GM21526 (cell line): ENCODE measurements at regions not wholly inside any gene's neighbourhood (a gene's known extent, or its start where the extent isn't known, plus 50 kb on each side); places are given as distances from the start of the nearest gene placed in this dataset.

Source experiments
- ATAC-seq: cut with Tn5 transposase; IDR thresholded peaks from one replicate; pipeline ENCODE4 v1.9.1; 2021; ENCODE audit warnings: moderate library complexity; ENCODE audit not compliant: unreplicated experiment, low FRiP score

DNA sequence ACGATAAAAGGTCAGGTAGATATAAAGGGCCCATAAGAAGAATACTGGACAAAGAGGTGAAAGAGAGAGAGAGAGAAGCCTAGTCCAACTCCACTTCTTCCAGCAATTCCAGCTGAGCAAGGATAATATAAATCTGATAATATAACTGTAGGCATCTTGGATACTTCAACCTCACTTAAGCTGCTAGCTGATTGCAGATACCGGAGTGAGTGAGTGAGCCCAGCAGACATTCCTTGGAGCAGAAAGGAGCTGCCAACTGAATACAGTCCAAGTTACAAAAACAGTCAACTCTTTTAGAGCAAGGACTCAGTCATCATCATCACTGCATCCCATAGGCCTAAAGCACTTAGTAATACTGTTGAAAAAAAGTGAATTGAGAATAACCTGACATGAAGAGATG is 387.6 kb downstream of the SLITRK6 start:
- ATAC-seq: no peak

DNA sequence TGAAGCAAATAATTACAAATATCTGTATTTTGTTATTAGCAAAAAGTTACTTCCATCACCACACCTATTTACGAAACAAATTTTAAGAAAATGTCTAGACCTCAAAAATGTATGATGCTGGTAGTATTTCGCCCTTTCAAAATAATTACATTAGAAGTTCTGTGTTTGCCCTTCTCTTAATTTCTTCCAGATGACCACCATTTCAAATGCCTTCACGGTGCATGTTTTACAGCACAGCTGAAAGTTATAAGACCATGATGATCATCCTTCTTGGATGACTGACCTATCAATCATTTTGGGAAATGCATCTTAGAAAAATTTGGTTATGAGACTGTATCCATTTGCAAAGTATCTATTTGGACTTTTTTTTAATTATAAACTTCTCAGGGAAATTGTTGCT is 390.8 kb downstream of the SLITRK6 start:
- ATAC-seq: no peak

DNA sequence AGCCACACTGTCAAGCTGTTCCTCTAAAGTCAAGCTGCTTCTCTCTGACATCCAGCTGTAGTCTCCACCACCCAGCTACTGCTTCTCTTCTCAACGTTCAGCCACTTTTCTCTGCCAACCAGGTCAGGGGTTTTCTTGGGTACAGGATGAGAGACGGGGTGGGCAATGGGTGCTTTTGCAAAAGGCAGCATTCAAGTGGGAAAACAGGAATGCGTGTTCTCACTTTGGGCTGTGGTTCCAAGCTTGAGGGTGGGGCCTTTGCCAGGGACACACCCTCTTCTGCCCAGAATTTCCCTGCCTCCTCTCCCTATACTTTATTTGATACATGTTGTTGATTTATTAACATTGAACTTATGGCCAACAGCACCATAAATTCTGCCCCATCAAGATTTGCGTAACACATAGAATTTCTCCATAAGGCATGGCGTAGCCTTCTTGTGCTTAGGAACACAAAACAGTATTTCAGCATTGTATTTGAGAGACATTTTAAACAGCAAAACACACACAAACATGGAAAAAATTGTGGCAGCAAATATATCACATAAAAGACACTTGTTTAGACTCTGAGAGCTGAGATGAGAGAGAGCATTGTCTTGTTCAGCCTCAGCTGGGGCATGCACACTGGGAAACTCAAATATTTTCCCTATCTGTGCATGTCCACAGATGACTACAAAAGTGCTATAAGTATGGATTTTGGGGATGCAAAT is 392.8 kb downstream of the SLITRK6 start:
- no peak for ATAC-seq

DNA sequence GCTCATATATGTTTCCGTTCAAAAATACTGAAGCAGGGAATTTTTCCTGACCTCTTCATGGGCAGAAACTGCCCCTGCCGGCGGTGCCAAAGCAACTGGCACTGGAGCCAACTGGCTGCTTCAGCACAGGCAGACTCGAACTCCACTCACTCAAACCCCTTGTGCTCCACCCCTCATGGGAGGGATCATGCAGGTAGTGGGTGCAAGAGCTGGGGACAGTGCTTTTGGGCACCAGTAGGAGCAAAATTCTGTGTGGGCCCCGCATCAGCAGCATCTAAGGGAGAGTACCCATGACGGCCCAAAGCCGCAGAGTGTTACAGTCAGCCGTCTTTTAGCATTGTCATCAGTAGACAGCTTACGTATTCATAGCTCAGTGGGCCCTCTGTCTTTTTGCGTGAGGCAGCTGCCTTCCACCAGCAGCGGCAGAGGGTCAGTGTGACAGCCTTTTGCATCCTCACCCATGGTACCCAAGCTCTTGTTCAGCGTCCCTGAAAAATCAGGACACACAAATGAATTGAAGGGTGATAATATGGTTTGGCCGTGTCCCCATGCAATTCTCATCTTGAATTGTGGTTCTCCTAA is 393.8 kb downstream of the SLITRK6 start:
- ATAC-seq: no peak

DNA sequence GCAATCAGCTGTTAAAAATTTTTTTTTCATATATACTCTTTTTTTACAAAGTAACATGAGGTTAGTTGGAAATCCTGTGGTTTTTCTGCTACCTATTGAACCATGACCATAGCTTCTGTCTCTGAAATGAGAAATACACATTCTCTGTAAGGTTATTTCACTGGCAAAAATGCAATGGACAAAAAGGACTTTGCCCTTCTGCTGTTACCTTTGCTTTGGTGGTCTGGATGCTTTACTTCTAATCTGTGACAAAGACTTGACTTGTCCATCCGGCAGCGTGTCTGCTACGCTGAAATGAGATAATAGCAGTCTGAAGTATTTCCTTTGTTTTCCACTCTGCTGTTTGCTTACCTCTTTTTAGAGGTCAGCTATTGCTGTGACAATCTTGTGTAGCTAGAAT is 412.8 kb downstream of the SLITRK6 start:
- no peak for ATAC-seq

DNA sequence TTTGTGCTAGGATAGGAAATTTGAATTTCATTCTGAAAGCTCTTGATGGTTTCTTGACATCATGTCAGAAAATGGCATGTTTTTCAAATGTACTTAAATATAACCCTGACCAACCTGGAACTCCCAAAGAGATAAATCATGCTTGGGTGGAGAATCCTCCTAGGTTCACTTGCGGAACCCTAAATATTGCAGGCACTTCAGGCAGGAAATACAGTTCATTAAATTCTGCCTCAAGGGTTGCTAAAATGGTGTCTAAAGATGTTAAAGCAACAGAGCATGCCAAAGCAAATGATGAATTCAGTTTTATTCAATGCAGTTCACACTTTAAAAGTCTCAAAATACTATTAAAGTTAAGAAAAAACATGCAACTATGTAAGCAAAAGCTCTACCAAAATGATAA is 415.9 kb downstream of the SLITRK6 start:
- ATAC-seq: no peak

DNA sequence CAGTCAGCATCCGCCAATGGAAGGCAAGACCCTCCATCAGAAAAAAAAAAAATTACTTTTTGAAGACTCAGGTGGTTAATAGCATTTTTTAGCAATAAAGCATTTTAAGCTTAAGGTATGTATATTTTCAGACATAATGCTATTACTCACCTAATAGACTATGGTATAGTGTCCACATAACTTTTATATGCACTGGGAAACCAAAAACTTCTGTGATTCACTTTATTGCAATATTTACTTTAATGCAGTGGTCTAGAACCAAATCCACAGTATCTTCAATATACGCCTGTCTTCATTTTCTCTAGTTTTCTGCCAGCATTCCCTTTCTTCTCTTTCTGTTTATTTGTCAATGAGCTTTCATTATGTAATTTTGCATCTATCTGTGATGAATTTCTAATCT is 418.1 kb downstream of the SLITRK6 start:
- no peak for ATAC-seq

DNA sequence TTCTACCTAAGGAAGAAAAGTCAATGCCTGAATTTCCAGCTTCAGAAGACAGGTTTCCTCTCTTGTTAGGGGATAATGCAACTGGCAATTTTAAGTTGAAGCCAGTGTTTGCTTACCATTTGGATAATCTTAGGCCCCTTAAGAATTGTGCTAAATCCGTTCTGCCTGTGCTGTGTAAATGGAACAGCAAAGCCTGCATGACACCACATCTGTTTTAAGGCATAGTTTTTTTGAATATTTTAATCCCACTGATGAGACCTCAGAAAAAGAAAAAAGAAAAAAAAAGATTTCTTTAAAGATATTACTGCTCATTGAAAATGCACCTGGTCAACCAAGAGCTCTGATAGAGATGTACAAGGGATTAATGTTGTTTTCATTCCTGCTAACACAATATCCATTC is 419.2 kb downstream of the SLITRK6 start:
- ATAC-seq: no peak

DNA sequence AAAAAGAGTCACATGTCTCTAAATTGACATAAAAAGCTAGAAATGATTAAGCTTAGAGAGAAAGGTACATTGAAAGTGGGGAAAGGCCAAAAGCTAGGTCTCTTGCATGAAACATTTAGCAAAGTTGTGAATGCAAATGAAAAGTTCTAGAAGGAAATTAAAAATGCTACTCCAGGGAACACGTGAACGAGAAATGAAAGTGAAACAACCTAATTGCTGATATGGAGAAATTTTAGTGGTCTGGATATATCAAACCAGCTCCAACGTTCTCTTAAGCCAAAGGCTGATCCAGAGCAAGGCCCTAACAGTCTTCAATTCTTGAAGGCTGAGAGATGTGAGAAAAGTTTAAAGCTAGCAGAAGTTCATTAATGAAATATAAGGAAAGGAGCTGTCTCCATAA is 419.8 kb downstream of the SLITRK6 start:
- no peak for ATAC-seq

DNA sequence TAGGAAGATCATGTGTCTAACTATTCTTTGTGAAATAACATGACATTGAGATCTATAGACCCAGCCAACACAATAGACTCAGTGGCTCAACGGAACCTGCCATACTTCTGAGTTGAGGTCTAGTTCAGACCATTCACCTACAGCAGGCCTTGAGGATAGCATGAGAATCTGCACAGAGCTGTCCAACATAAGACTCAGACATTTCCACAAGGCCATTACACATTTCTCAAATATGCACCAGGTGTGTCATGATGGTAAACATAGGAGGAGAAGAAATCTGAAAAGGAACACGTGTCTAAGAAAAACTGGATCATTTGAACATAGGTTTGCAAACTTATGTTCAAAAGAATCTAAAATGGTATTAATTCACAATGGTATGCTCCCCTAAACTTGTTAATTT is 421.4 kb downstream of the SLITRK6 start:
- no peak for ATAC-seq

DNA sequence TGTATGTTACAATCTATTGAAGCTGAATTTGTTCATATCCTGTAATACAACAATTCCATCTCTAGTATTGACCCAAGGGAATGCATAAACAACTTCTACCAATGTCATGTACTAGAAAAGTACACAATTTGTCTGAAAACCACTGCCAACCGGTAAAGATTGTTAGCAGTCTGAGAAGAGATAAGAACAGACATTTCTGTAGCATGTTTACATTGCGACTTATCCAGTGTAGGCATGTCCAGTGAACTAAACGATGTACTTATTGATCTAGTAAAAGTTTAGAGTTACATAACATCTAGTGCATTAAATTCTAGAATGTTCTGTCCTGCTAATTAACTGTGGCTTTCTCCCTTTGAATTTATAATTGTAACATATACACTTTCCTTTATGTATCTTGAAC is 425.9 kb downstream of the SLITRK6 start:
- no peak for ATAC-seq

DNA sequence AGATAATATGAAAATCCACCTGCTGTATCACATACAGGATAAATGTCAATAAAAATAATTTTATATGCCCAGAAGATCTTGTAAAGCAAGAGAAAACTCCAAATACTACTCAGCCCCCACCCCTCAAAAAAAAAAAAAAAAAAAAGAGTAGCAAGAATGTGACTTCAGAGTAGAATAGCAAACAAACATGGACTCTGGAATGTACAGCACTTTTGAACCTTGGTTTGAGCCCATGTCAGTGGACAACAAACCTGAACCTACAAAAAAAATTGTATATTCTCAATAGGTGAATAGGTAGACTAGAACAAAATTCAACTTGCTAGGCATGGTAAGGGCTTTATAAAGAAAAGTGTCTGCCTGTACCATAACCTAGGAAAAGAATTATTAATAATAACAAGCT is 428.0 kb downstream of the SLITRK6 start:
- no peak for ATAC-seq

DNA sequence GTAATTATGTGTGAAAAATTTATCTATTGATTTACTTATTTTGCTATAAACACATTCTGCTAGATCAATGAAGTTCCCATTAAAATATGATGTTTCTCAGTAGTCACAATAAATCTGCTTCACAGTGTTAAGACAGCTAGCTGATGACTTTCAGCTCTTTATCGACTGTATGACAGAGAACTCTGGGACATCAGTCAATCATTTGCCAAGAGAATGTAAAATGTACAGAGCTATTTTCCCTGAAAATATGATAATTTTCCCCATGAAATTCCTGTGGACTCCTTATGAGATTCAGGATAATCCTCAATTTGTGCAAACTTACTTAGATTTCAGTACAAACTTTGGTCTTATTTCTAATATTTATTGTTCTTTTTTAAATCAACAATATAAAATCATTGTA is 430.5 kb downstream of the SLITRK6 start:
- no peak for ATAC-seq

DNA sequence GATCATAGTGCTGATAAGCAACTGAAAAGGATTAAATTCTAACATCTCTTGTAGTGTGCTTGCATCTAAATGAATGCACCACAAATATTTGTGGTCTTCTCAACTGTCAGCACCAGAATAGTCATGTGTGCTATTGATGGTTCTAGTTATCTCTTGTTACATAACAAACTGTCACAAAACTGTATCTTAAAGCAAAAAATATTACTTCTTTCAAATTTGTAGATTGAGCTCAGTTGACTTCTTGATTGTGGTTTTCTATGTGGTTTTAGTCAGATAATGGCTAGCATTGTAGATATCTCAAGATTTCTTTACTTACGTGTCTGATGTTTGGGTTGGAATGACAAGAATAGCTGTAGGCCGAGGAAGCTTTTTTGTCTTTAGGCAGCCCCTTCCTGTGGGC is 431.3 kb downstream of the SLITRK6 start:
- ATAC-seq: no peak

DNA sequence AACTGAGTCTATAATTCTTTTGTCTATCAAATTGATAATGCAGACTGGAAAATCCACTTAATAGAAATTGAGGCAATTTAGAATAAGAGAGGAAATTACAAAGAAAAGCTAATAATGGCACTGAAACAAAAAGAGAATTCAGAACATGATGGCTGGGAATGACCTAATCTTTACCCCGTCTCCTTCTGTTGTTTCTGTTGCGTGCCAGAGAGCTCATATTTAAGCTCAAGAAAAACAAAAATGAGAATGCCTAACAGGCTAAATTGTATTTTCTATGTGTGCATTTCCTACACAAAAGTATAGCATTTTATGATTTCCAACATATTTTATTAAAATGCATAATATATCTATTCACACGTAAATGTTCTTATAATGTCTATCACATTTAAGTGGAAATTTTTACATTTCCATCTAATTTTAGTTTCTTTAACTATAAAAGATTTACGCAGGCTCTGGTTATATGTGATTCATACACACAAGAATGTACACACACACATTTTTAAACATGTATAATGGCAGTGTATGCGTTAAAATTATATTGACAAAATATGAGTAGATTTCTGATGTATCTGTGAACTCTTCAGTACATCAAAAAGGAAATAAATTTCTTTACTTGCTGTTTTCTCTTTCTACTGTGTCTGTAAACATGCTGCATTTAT is 432.3 kb downstream of the SLITRK6 start:
- no peak for ATAC-seq

DNA sequence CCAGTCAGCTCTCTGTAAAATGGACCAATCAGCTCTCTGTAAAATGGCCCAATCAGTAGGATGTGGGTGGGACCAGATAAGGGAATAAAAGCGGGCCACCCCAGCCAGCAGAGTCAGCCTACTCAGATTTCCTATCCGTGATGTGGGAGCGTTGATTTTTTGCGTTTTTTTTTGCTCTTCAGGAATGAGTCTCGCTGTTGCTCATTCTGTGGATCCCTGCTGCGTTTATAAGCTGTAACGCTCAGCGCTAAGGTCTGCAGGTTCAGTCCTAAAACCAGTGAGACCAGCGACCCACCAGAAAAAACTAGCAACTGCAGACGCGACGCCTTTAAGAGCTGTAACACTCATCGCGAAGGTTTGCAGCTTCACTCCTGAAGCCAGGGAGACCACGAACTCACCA is 435.7 kb downstream of the SLITRK6 start:
- no peak for ATAC-seq

DNA sequence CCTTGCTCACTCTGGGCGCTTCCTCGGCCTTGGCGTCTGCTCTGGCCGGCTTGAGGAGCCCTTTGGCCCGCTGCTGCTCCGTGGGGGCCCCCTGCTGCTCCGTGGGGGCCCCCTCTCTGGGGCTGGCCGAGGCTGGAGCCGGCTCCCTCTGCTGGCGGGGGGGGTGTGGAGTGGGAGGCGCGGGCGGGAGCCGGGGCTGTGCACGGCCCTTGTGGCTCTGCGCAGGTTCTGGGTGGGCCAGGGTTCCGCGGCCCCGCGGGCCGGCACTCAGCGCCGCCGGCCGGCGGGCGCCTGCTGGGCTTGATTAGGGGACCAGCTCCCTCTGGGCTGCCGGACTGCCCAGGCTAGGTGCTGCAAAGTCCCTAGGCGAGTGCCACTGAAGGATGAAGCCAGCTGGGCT is 436.2 kb downstream of the SLITRK6 start:
- ATAC-seq: no peak

DNA sequence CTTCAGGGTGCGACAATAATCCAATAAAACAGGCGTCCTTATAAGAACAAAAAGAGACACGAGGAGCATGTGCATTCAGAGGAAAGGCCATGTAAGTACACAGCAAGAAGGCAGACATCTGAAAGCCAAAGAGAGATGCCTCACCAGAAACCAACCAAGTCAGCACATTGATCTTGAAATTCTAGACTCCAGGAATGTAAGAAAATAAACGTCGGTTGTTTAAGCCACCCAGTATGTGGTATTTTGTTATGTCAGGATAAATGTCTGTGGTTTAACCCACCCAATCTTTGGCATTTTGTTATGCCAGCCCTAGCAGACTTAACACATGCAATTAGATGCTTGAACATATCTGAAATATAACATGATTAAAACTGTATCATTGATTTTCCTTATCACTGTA is 452.0 kb downstream of the SLITRK6 start:
- no peak for ATAC-seq

DNA sequence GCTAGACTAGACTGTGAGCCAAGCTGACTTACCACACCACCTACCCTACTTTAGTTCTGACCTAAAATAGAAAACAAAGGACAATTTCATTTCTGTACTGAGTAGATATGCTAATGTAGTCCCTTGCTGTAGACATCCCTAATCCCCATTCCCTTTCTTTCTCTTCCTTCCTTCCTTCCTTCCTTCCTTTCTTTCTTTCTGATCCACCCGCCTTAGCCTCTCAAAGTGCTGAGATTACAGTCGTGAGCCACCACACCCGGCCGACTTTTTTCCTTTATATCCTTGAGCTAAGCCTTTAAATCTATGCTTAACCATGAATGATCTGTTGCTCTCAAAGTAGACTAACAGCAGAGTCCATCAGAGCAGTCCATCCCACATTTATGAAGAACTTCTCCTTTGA is 465.0 kb downstream of the SLITRK6 start:
- no peak for ATAC-seq

DNA sequence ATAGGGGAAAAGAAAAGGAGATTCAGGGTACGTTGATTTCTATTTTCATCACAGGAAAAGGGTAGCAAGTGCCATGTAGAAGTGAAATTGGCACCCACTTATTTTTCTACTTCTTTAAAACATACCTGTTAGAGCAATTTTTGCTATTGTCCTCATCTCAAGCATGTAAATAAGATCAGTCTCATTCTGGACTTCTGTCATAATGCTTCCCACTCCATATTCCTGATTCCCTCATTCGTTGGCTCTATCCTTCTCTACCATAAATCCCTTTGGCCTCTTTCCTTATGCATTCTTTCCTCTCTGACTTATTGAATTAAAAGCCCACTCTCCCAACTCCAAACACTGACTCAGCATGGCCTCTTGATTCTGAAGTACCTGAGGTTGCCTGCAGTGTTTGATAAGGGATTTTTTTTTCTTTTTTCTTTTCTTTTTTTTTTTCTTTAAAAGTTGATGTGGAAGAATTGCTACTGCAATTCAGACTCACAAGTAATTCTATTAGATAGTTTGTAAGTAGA is 465.7 kb downstream of the SLITRK6 start:
- ATAC-seq: no peak

DNA sequence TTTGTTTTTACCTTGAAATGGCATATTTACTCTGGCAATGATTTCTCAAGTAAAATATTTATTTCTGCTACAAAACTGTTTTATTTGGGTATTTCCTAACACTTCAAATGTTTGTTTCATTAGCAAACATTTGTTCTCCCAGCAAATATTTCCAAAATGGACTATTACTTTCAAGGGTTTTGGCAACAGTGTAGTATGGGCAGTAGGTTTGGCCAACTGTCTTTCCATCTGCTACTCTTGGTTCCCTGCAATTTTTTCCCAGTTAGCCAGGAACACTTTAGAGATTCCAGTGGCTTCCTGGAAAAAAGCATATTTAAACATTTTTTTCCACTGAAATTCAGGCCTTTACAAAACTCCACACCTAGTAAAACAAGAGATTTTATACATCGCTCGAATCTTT is 466.6 kb downstream of the SLITRK6 start:
- ATAC-seq: no peak

DNA sequence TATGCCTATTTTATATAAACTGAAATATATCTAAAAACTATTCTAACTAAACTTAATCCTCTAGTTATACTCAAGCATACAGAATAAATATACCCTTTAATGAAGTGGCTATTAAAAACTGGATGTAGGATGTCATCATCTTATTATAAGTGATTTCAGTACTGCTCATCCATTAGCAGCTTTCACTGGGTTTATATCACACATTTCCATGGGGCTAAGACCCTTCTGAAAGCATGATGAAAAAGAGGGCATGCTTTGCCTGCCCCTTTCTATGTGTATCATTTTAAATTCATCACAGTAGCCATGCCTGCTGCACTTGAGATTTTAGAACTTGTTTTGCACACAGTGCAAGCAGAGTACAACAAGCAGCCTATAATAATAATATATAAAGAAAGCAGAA is 477.5 kb downstream of the SLITRK6 start:
- ATAC-seq: no peak
